Hematopoietic multipotent progenitor cell treated with erythropoietin and hydrocortisone succinate and interleukin-3 and kit ligand, for 8 days (in vitro differentiated cells): ENCODE measurements at regions not wholly inside any gene's neighbourhood (a gene's known extent, or its start where the extent isn't known, plus 50 kb on each side); places are given as distances from the start of the nearest gene placed in this dataset.

Source experiments
- DNase-seq: peaks from one replicate; pipeline ENCODE4 v3.0.0-alpha.2; 2015

DNA sequence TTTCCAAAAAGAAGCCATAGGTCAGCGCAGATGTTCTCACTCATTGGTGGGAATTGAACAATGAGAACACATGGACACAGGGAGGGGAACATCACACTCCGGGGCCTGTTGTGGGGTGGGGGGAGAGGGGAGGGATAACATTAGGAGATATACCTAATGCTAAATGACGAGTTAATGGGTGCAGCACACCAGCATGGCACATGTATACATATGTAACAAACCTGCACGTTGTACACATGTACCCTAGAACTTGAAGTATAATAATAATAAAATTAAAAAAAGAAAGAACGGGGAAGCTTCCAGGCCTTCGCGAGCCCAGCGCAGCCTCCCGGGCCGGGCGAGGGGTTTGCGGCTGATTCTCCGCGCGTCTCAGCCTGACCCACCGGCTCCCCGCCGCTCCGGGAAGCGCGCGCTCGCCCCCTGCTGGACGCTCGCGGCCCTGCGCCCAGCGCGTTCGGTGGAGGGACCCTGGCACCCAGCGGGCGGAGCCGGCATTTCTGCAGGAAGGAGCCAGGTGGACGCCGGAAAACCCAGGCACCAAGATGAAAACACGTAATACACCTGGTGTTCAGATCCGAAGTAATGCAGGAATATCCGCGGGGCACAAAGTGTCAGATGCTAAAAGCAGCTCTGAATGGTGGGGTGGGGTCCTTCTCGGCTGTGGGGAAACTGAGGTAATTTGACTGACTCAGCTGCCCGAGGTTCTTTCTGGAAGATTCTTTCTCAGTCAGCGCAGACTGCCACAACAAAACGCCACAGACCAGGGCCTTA lies 67.1 kb upstream of the PPP1R26 start:
- DNase-seq, result peak; percentile 53

DNA sequence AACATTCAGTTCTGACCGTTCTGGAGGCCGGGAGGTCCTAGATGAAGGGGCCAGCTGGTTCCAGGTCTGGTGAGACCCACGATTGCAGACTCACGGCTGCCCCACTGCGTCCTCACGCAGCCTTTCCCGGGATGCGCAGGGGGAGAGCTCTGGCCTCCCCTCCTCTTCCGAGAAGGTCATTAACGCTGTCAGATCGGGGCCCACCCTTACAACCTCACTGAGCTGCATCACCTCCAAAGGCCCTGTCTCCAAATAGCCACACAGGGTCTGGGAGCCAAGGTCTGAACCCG lies 66.6 kb upstream of the PPP1R26 start:
- DNase-seq, result no peak

DNA sequence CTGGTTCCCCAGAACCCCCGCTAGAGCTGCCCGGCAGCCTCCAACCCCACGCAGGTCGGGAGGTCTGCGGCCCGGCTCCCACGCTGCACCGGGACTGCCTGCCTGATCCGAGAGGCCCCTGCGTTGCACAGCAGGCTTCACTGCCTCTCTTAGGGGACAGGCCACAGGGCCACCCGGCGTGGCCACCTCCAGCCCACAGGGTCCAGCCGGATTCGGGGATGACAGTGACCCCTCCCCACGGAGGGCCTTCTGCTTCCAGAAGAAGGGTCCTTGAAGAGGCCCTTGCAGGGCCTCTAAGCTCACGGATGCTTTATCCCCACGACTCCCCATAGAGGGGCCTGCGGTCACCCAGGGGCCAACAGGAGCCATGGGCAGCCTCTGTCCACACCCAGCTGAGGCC lies 66.1 kb upstream of the PPP1R26 start:
- DNase-seq, result no peak

DNA sequence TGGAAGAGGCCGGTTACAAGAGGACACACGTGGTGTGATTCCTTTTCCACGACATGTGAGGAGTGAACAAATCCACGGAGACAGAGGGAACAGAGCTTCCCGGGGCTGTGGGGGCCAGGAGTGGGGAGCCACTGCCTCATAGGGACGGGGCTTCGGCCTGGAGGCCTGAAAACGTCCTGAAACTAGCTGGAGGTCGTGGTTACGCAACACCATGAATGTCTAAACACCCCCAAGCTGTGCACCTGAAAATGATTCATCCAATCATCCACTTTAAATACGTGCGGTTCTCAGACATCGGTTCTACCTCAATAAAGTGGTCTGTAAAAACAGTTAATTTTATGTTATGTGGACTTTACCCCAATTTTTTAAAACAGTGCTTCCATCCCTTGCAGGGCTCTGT lies 65.3 kb upstream of the PPP1R26 start:
- DNase-seq, result no peak

DNA sequence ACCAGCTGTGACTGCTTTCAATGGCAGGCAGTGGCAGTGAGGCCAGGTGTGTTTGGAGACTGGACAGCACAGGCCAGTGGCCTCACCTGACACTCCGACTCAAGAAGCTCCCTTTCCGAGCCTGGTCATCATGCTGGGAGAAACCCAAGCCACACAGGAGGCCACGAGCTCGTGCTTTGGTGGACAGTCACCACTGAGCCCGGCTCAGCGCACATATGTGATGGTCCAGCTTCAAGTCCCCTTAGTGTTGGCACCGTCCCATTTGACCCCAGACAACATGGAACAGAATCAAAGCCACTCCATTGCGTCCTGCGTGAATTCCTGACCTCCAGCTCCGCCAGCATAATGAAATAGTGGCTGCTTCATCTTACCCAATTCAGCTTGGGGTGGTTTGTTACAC lies 64.0 kb upstream of the PPP1R26 start:
- DNase-seq, result no peak

DNA sequence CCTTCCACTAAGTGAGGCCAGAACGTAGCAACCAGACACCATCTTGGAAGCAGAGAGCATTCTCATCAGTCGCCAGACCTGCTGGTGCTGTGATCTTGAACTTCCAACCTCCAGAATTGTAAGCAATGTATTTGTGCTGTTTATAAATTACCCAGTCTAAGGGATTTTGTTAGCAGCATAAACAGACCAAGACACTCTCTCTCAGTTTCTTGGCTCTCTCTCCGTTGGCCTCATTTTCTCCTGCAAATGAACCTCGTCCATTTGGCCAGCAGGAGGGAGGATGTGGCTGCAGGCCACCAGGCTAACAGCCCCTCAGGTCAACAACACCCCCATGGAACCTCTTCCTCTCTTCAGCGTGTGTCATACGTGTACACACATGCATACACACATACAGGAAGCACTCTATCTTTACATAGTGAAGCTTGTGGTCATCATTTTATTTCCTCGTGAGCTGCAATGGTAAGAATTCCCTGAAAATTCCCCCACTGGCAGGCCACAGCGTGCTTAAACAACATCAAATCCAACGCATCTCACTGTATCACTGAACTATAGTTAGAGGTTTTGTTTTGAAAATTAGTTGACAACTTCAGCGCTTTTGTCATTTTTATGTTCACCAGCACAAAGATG lies 62.8 kb upstream of the PPP1R26 start:
- no peak for DNase-seq

DNA sequence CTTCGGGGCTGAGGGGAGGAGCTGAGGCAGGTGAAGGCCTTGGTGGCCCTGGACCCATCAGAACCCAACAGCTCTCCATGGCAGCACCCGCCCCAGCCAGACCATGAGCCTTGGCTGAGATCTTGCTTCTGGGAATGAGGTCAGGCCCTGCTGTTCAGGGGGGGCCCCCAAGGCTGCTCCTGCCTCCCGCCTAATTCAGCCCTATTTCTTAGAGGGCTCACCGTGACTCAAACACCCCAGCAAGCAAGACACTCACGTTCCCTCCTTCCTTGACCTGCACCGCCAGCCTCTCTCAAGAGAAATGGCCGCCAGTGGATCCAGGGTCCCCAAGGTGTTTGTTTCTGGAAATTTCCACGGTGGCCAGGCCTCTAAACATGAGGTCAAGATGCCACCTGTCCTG lies 61.4 kb upstream of the PPP1R26 start:
- no peak for DNase-seq

DNA sequence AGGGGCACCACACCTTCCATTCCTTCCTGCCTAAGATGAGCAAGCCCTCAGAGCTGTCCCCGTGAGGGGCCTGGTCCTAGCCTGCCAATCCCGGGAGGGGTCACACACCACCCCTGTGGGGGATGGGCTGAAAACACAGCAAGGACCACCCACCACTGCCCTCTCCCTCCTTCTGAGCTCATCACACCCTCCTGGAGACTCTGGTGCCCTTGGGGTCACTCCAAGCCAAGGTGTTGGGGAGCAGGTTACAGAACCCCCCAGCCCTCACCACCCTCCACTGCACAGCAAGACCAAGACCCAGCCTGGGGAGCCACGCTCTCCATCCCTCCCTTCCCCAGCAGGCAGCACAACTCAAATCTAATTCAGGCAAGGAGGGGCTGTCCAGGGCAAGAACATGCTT lies 60.5 kb upstream of the PPP1R26 start:
- no peak for DNase-seq

DNA sequence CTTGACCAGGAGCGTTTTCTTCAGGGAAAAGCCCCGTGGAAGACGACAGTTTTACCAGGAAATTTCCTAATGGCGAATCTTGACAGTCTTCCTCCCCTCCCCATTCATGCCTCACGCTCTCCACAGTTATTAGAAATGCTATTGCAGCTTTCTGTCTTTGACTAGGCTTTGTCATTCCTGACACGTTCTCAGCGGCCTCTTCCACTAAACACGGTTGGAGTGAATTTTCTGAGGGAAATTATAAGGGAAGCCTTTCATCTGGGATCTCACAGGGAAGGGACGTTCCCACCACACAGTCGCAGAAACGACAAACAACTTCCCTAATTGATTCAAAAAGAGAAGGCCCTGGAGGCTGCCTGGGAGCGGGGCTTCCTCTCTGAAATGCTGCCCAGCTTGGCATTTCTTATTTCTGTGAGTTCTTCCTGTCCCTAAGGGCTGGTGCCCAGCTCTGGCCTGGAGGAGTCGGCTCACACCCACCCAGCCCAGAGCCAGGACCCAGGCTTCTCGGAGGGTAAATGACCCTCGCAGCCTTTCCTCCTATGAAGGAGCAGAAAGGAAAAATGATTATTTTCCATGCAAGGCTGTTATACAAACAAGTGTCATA lies 57.1 kb upstream of the PPP1R26 start:
- no peak for DNase-seq

DNA sequence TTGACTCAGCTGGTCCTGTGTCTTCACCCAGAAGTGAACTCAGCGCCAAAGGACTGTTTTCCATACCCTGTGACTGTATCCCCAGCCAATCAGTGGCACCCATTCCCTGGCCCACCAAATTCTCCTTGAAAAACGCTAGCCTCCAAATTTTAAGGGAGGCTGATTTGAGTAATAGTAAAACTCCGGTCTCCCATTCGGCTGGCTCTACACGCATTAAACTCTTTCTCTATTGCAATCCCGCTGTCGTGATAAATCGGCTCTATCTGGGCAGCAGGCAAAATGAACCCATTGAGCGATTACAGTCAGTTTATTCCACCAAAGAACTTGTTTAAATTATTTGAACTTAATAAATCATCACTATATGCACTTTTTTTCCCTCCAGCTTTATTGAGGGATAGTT lies 55.9 kb upstream of the PPP1R26 start:
- DNase-seq, result no peak
